Endothelial cell of umbilical vein (primary cell): ENCODE measurements at regions not wholly inside any gene's neighbourhood (a gene's known extent, or its start where the extent isn't known, plus 50 kb on each side); places are given as distances from the start of the nearest gene placed in this dataset.

Experiments used
- BruUV-seq: library from RNA; stranded (reverse); fragments of 400-500 nt; replicated peaks from 2 replicates; lab custom pipeline; 2021; lab: Mats Ljungman, UMichigan
- CTCF ChIA-PET: fragments of 300-600, 350-600 bp; sonication (Branson Sonifier 250); formaldehyde crosslinking; loops from one replicate; lab custom pipeline; 2021; ENCODE audit warnings: antibody characterized with exemption, inconsistent platforms; lab: Charles Lee
- POLR2A ChIA-PET: fragments of 300-600, 350-600 bp; sonication (Branson Sonifier 250); formaldehyde crosslinking; loops from one replicate; lab custom pipeline; 2021; ENCODE audit warnings: antibody characterized with exemption, inconsistent platforms; lab: Charles Lee
- DNase-seq: peaks from one replicate; pipeline ENCODE4 v3.0.0-alpha.2; 2011; ENCODE audit warnings: low read depth, low spot score
- FAIRE-seq: peaks from 2 replicates; lab custom pipeline; 2011; peaks lifted over from hg19 to GRCh38; lab: Jason Lieb, UNC
- H2AFZ ChIP-seq: 2 replicates; pipeline ENCODE4 v1.6.0; 2012; ENCODE audit warnings: low read depth, low read length, control low read depth, inconsistent platforms
- H3K27ac ChIP-seq: 2 replicates; pipeline ENCODE4 v1.5.1; 2011; ENCODE audit warnings: low read depth, mild to moderate bottlenecking, control low read depth, low read length, moderate library complexity; ENCODE audit not compliant: insufficient read depth
- H3K27me3 ChIP-seq, 2 experiments: 2 replicates each; pipeline versions ENCODE4 v1.6.0 to v1.6.1; 2011; ENCODE audit warnings: low read length in 2 of 2, mixed read lengths in 1 of 2; ENCODE audit not compliant: control insufficient read depth in 2 of 2, insufficient read depth in 2 of 2
- H3K36me3 ChIP-seq, 2 experiments: 2 replicates in 1 of 2; 3 replicates in 1 of 2; pipeline ENCODE4 v1.5.1; 2011; ENCODE audit warnings: low read length in 2 of 2, mild to moderate bottlenecking in 1 of 2, moderate library complexity in 1 of 2; ENCODE audit not compliant: control insufficient read depth in 2 of 2, insufficient read depth in 2 of 2; ENCODE audit errors: extremely low read depth in 1 of 2
- H3K4me1 ChIP-seq: 3 replicates; pipeline ENCODE4 v1.5.1; 2011; ENCODE audit warnings: mild to moderate bottlenecking, low read length; ENCODE audit not compliant: control insufficient read depth, insufficient read depth; ENCODE audit errors: extremely low read depth
- H3K4me2 ChIP-seq: 2 replicates; pipeline ENCODE4 v1.6.1; 2011; ENCODE audit warnings: low read length, control low read depth, mixed read lengths; ENCODE audit not compliant: insufficient read depth
- H3K4me3 ChIP-seq, 3 experiments: fragments of 200-600 bp in 1 of 3; sonication (generic), shearing (Covaris generic) in 1 of 3; replicated peaks in 1 of 3; 2 replicates each; pipeline ENCODE4 v1.5.1; 2011 to 2016; ENCODE audit warnings: control low read depth in 3 of 3, low read length in 3 of 3, mild to moderate bottlenecking in 2 of 3, inconsistent platforms in 1 of 3, low read depth in 1 of 3, moderate library complexity in 1 of 3; ENCODE audit not compliant: insufficient read depth in 1 of 3
- H3K79me2 ChIP-seq: 2 replicates; pipeline ENCODE4 v1.6.0; 2012; ENCODE audit warnings: low read length, inconsistent platforms; ENCODE audit not compliant: control insufficient read depth, insufficient read depth
- H3K9ac ChIP-seq: replicated peaks from 2 replicates; pipeline ENCODE3; 2011; ENCODE audit warnings: low read length, control low read depth; ENCODE audit not compliant: insufficient read depth; ENCODE audit errors: extremely low read depth
- H3K9me1 ChIP-seq: replicated peaks from 3 replicates; pipeline ENCODE4 v1.6.0; 2011; ENCODE audit warnings: mild to moderate bottlenecking, low read length; ENCODE audit not compliant: control insufficient read depth, insufficient read depth; ENCODE audit errors: extremely low read depth
- H3K9me3 ChIP-seq: replicated peaks from 2 replicates; pipeline ENCODE4 v1.5.1; 2012; ENCODE audit warnings: low read length, inconsistent platforms; ENCODE audit not compliant: control insufficient read depth, insufficient read depth
- H4K20me1 ChIP-seq: replicated peaks from 2 replicates; pipeline ENCODE3; 2011; ENCODE audit warnings: mild to moderate bottlenecking, low read length; ENCODE audit not compliant: control insufficient read depth, insufficient read depth; ENCODE audit errors: extremely low read depth
- EZH2 ChIP-seq: IDR thresholded peaks from 2 replicates; pipeline ENCODE4 v1.6.1; 2012; ENCODE audit warnings: borderline replicate concordance, low read depth, mild to moderate bottlenecking, moderate library complexity, low read length, inconsistent platforms; ENCODE audit not compliant: severe bottlenecking
- FOS ChIP-seq: IDR thresholded peaks from 2 replicates; pipeline ENCODE4 v1.6.1; 2011; ENCODE audit warnings: mild to moderate bottlenecking, low read length, moderate library complexity, borderline replicate concordance; ENCODE audit not compliant: insufficient read depth
- GATA2 ChIP-seq: IDR thresholded peaks from 2 replicates; pipeline ENCODE4 v1.7.0; 2011; ENCODE audit warnings: low read depth, mild to moderate bottlenecking, moderate library complexity, mixed read lengths, low read length; ENCODE audit not compliant: insufficient read length, insufficient read depth
- JUN ChIP-seq: IDR thresholded peaks from 2 replicates; pipeline ENCODE4 v1.6.1; 2011; ENCODE audit warnings: borderline replicate concordance, low read depth; ENCODE audit not compliant: insufficient read length, insufficient read depth
- MYC ChIP-seq: IDR thresholded peaks from one replicate; pipeline ENCODE4 v1.6.1; 2011; ENCODE audit warnings: mild to moderate bottlenecking, low read depth, low read length
- POLR2A ChIP-seq: IDR thresholded peaks from 2 replicates; pipeline ENCODE4 v1.6.1; 2012; ENCODE audit warnings: low read depth, mild to moderate bottlenecking, control low read depth, low read length
- POLR2AphosphoS5 ChIP-seq: IDR thresholded peaks from 2 replicates; pipeline ENCODE4 v1.6.1; 2012; ENCODE audit warnings: low read depth, mild to moderate bottlenecking, control low read depth, low read length, moderate library complexity; ENCODE audit not compliant: insufficient read depth
- dilution Hi-C: fragments of 300-500 bp; cut with MboI; formaldehyde crosslinking; loops from one replicate; pipeline ENCODE4 v1.15.0; 2019; ENCODE audit warnings: low sequenced_read_pairs; ENCODE audit not compliant: extremely low pct_ligation_motif_present
- intact Hi-C: fragments of 100-400 bp; cut with micrococcal nuclease; formaldehyde crosslinking; loops from one replicate; pipeline ENCODE4 v1.10.0; 2022
- TF ChIP-seq, protein P1 (sequence below): IDR thresholded peaks from 2 replicates; pipeline ENCODE4 v1.6.1; 2011; ENCODE audit not compliant: insufficient read depth, insufficient read length
- TF ChIP-seq, protein P2 (sequence below), 2 donors: IDR thresholded peaks; 1 replicate in 1 of 2; 2 replicates in 1 of 2; pipeline ENCODE4 v1.5.1; 2011; ENCODE audit warnings: low read length in 2 of 2, mild to moderate bottlenecking in 2 of 2, moderate library complexity in 2 of 2, control low read depth in 1 of 2, inconsistent platforms in 1 of 2, low read depth in 1 of 2; ENCODE audit not compliant: insufficient read depth in 1 of 2; ENCODE audit errors: extremely low read depth in 1 of 2

DNA sequence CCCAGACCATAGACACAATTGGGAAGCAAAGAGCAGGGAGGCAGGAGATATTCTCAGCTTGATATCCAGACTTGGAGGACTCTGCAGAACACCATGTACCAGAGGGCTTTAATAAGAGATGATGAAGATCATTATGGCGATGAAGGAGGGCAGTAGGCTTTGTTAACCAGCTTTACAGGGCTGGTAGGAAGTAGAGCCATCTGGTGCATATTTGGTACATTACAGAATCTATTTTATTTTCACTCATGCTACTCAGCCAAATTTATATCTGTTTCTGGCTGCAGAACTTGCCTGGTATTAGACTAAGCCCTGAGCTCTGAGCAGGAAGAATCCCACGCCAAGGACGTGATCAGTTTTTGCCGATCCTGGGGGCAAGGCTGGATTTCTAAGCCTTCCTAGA, 61.8 kb upstream of the SYT6 start:
- Histone ChIP-seq H4K20me1 (no peaks in the 10 kb centered on the region), H2AFZ (no peak overlapping the region), H3K79me2 (no peaks in the 10 kb centered on the region), H3K4me2 (no peak overlapping the region), H3K9ac (no peak overlapping the region), H3K9me3 (no peaks in the 10 kb centered on the region), H3K27ac (no peak overlapping the region), H3K36me3 (no peaks in the 10 kb centered on the region), H3K4me3 (no peak overlapping the region), H3K9me1 (no peaks in the 10 kb centered on the region), H3K27me3 (no peaks in the 10 kb centered on the region), H3K4me1 (no peaks in the 10 kb centered on the region)
- DNase-seq (no peak), FAIRE-seq (no peak)
- CTCF ChIA-PET = interaction anchor here (1.0 to 1.1 kb wide), 2 partner anchors 67 to 236 kb away, joined by 3 to 7 read pairs; partner anchors contain the start of gene OLFML3
- POLR2A ChIA-PET = no interaction called here
- BruUV-seq = no TSS peak
- dilution Hi-C loops (no loop called here), intact Hi-C loops (loop anchor here (5.0 kb wide), 1 partner anchor 238 kb away; the partner anchor contains the start of gene OLFML3)
- TF ChIP-seq MYC (no peak), JUN (no peak), POLR2AphosphoS5 (no peak), EZH2 (no peak), FOS (no peak), POLR2A (no peak), GATA2 (no peak)
- TF ChIP-seq, protein P1, sequence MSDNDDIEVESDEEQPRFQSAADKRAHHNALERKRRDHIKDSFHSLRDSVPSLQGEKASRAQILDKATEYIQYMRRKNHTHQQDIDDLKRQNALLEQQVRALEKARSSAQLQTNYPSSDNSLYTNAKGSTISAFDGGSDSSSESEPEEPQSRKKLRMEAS = no peak
- TF ChIP-seq, protein P2, sequence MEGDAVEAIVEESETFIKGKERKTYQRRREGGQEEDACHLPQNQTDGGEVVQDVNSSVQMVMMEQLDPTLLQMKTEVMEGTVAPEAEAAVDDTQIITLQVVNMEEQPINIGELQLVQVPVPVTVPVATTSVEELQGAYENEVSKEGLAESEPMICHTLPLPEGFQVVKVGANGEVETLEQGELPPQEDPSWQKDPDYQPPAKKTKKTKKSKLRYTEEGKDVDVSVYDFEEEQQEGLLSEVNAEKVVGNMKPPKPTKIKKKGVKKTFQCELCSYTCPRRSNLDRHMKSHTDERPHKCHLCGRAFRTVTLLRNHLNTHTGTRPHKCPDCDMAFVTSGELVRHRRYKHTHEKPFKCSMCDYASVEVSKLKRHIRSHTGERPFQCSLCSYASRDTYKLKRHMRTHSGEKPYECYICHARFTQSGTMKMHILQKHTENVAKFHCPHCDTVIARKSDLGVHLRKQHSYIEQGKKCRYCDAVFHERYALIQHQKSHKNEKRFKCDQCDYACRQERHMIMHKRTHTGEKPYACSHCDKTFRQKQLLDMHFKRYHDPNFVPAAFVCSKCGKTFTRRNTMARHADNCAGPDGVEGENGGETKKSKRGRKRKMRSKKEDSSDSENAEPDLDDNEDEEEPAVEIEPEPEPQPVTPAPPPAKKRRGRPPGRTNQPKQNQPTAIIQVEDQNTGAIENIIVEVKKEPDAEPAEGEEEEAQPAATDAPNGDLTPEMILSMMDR (IDR thresholded peaks at IDR 0.05; ENCODE audit: extremely low read depth in 1 of 2, insufficient read depth in 1 of 2, low read depth in 1 of 2, low read length in 2 of 2) = no peak
